HG02588 (cell line): ENCODE measurements at regions not wholly inside any gene's neighbourhood (a gene's known extent, or its start where the extent isn't known, plus 50 kb on each side); places are given as distances from the start of the nearest gene placed in this dataset.

ENCODE experiments used
- ATAC-seq: cut with Tn5 transposase; IDR thresholded peaks from one replicate; pipeline ENCODE4 v1.9.1; 2021; ENCODE audit warnings: mild to moderate bottlenecking, moderate library complexity; ENCODE audit not compliant: unreplicated experiment

- no peak for ATAC-seq
Observed at GRCh38 chrX:14193547-14193946, 163.9 kb upstream of the GEMIN8 start.

GRCh38 chrX:14173873-14174272, 144.2 kb upstream of the GEMIN8 start:
- ATAC-seq, result no peak

- ATAC-seq, result no peak
Observed at GRCh38 chrX:14164828-14165227, 135.1 kb upstream of the GEMIN8 start.

- ATAC-seq, result no peak
Observed at GRCh38 chrX:14125462-14125861, 95.8 kb upstream of the GEMIN8 start.

- no peak for ATAC-seq
Observed at GRCh38 chrX:14124562-14124961, 94.9 kb upstream of the GEMIN8 start.

- ATAC-seq, result peak; percentile 83
Observed at GRCh38 chrX:14095702-14096101, 66.0 kb upstream of the GEMIN8 start.

GRCh38 chrX:14094191-14094590, 64.5 kb upstream of the GEMIN8 start:
- ATAC-seq, result no peak

- no peak for ATAC-seq
Observed at GRCh38 chrX:14084466-14084865, 54.8 kb upstream of the GEMIN8 start.

- no peak for ATAC-seq
Observed at GRCh38 chrX:14083783-14084182, 54.1 kb upstream of the GEMIN8 start.

GRCh38 chrX:14079891-14080430, 50.3 kb upstream of the GEMIN8 start:
- ATAC-seq, result no peak
